ENCODE measurements at regions not wholly inside any gene's neighbourhood (a gene's known extent, or its start where the extent isn't known, plus 50 kb on each side); places are given as distances from the start of the nearest gene placed in this dataset.
A peak's percentile ranks its signal among the peaks of the same experiment; 100 is the strongest.

GRCh38 chr1:229124520-229125124 is 146.3 kb upstream of the RAB4A start:
- H3K9ac ChIP-seq (ENCODE audit: low read length), result no peak overlapping the region
- no peaks in the 10 kb centered on the region for H3K79me2 ChIP-seq (ENCODE audit: control insufficient read depth, insufficient read depth, low read length)
- no peaks in the 10 kb centered on the region for H3K27me3 ChIP-seq (ENCODE audit: insufficient read depth, low read length, poor library complexity)
- H2BK5ac ChIP-seq (ENCODE audit: low read length), result no peak overlapping the region
- no peak overlapping the region for H3K4me2 ChIP-seq (ENCODE audit: low read length)
- no peak overlapping the region for H3K4ac ChIP-seq (ENCODE audit: low read depth, low read length)
- no peak overlapping the region for H3K56ac ChIP-seq (ENCODE audit: low read length)
- no peak overlapping the region for H2BK120ac ChIP-seq (ENCODE audit: low read depth, low read length)
- H2BK15ac ChIP-seq (replicated peaks; ENCODE audit: low read depth), result no peak overlapping the region
- no peak overlapping the region for H3K18ac ChIP-seq (ENCODE audit: low read length)
- WGBS (ENCODE audit: extremely low coverage, insufficient coverage, low lambda C conversion rate), result no CpG with 5 or more reads among the region's 11 CpGs
- no peak for DNase-seq
- no peak overlapping the region for H2AK5ac ChIP-seq (ENCODE audit: low read length)
- H3K4me1 ChIP-seq (ENCODE audit: control insufficient read depth, low read depth, low read length), result no peaks in the 10 kb centered on the region
- H4K5ac ChIP-seq (ENCODE audit: low read length), result no peak overlapping the region
- no peak overlapping the region for H3K23ac ChIP-seq (ENCODE audit: low read length)
- no peak overlapping the region for H4K8ac ChIP-seq (ENCODE audit: low read depth, low read length)
- no peaks in the 10 kb centered on the region for H3K36me3 ChIP-seq (ENCODE audit: control insufficient read depth, insufficient read depth, low read length)
- H3K79me1 ChIP-seq (ENCODE audit: low read length), result no peaks in the 10 kb centered on the region
- no peak overlapping the region for H3K4me3 ChIP-seq (ENCODE audit: low read length)
- no peak overlapping the region for H3K27ac ChIP-seq (ENCODE audit: low read depth, low read length)

GRCh38 chr1:229127301-229127700 is 143.6 kb upstream of the RAB4A start:
- no peaks in the 10 kb centered on the region for H3K79me2 ChIP-seq (ENCODE audit: control insufficient read depth, insufficient read depth, low read length)
- no CpG with 5 or more reads among the region's 2 CpGs for WGBS (ENCODE audit: extremely low coverage, insufficient coverage, low lambda C conversion rate)
- no peak overlapping the region for H3K23ac ChIP-seq (ENCODE audit: low read length)
- no peak overlapping the region for H4K5ac ChIP-seq (ENCODE audit: low read length)
- H3K36me3 ChIP-seq (ENCODE audit: control insufficient read depth, insufficient read depth, low read length), result no peaks in the 10 kb centered on the region
- H3K27me3 ChIP-seq (ENCODE audit: insufficient read depth, low read length, poor library complexity), result no peaks in the 10 kb centered on the region
- no peak overlapping the region for H3K4me2 ChIP-seq (ENCODE audit: low read length)
- no peak overlapping the region for H3K9ac ChIP-seq (ENCODE audit: low read length)
- H3K4me1 ChIP-seq (ENCODE audit: control insufficient read depth, low read depth, low read length), result peaks cover 4% of the 10 kb centered on the region
- no peak overlapping the region for H3K56ac ChIP-seq (ENCODE audit: low read length)
- no peak overlapping the region for H3K4me3 ChIP-seq (ENCODE audit: low read length)
- no peak overlapping the region for H2BK15ac ChIP-seq (replicated peaks; ENCODE audit: low read depth)
- no peak overlapping the region for H2BK5ac ChIP-seq (ENCODE audit: low read length)
- no peak overlapping the region for H3K4ac ChIP-seq (ENCODE audit: low read depth, low read length)
- H2AK5ac ChIP-seq (ENCODE audit: low read length), result no peak overlapping the region
- no peak overlapping the region for H3K27ac ChIP-seq (ENCODE audit: low read depth, low read length)
- no peak for DNase-seq
- no peak overlapping the region for H3K18ac ChIP-seq (ENCODE audit: low read length)
- no peak overlapping the region for H2BK120ac ChIP-seq (ENCODE audit: low read depth, low read length)
- H3K79me1 ChIP-seq (ENCODE audit: low read length), result no peaks in the 10 kb centered on the region
- H4K8ac ChIP-seq (ENCODE audit: low read depth, low read length), result no peak overlapping the region

DNA sequence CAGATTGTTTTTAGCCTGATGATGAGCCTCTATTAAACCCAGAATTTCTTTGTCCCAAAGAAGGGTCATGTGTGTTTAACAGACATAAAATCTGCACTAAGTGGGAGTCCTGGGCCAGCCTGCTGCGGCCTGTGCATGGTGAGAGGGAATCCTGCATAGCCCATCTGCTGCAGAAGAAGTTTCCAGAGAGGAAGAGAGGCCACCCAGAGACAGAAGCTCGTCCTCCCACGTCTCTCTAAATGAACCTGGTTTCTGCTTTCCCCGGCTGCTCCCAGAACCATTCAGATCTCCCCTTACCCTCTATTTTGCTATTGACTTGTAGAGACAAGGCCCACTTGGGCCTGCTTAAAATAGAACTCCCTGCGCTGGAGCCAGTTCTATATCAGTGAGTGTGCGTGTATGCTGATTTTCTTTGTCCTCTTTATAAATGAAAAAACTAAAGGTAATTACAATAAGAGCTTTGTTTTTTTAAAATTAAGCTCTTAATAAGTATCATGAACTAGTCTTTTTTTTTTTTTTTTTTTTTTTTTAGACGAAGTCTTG is 142.8 kb upstream of the RAB4A start:
- Histone ChIP-seq H3K27me3 (ENCODE audit: insufficient read depth, low read length, poor library complexity) (no peaks in the 10 kb centered on the region), H3K27ac (ENCODE audit: low read depth, low read length) (no peak overlapping the region), H3K9ac (ENCODE audit: low read length) (no peak overlapping the region), H2AK5ac (ENCODE audit: low read length) (no peak overlapping the region), H4K5ac (ENCODE audit: low read length) (no peak overlapping the region), H3K4me2 (ENCODE audit: low read length) (no peak overlapping the region), H3K4ac (ENCODE audit: low read depth, low read length) (no peak overlapping the region), H3K18ac (ENCODE audit: low read length) (no peak overlapping the region), H3K36me3 (ENCODE audit: control insufficient read depth, insufficient read depth, low read length) (no peaks in the 10 kb centered on the region), H2BK120ac (ENCODE audit: low read depth, low read length) (no peak overlapping the region), H2BK5ac (ENCODE audit: low read length) (no peak overlapping the region), H3K23ac (ENCODE audit: low read length) (no peak overlapping the region), H3K4me1 (ENCODE audit: control insufficient read depth, low read depth, low read length) (peaks cover 4% of the 10 kb centered on the region), H3K79me1 (ENCODE audit: low read length) (no peaks in the 10 kb centered on the region), H2BK15ac (replicated peaks; ENCODE audit: low read depth) (no peak overlapping the region), H4K8ac (ENCODE audit: low read depth, low read length) (no peak overlapping the region), H3K56ac (ENCODE audit: low read length) (no peak overlapping the region), H3K4me3 (ENCODE audit: low read length) (no peak overlapping the region), H3K79me2 (ENCODE audit: control insufficient read depth, insufficient read depth, low read length) (no peaks in the 10 kb centered on the region)
- WGBS (ENCODE audit: extremely low coverage, insufficient coverage, low lambda C conversion rate), result no CpG with 5 or more reads among the region's 7 CpGs
- DNase-seq, result no peak

GRCh38 chr1:229129301-229130027 is 141.4 kb upstream of the RAB4A start:
- H3K9ac ChIP-seq (ENCODE audit: low read length), result no peak overlapping the region
- H2BK15ac ChIP-seq (replicated peaks; ENCODE audit: low read depth), result no peak overlapping the region
- H2AK5ac ChIP-seq (ENCODE audit: low read length), result no peak overlapping the region
- no peak overlapping the region for H2BK5ac ChIP-seq (ENCODE audit: low read length)
- H3K18ac ChIP-seq (ENCODE audit: low read length), result no peak overlapping the region
- peak; percentile 44 for DNase-seq
- H3K4ac ChIP-seq (ENCODE audit: low read depth, low read length), result no peak overlapping the region
- no peaks in the 10 kb centered on the region for H3K79me1 ChIP-seq (ENCODE audit: low read length)
- no peak overlapping the region for H3K27ac ChIP-seq (ENCODE audit: low read depth, low read length)
- H3K4me1 ChIP-seq (ENCODE audit: control insufficient read depth, low read depth, low read length), result peaks cover 4% of the 10 kb centered on the region
- H3K79me2 ChIP-seq (ENCODE audit: control insufficient read depth, insufficient read depth, low read length), result no peaks in the 10 kb centered on the region
- H3K56ac ChIP-seq (ENCODE audit: low read length), result no peak overlapping the region
- H3K27me3 ChIP-seq (ENCODE audit: insufficient read depth, low read length, poor library complexity), result no peaks in the 10 kb centered on the region
- no peak overlapping the region for H3K4me2 ChIP-seq (ENCODE audit: low read length)
- H3K23ac ChIP-seq (ENCODE audit: low read length), result no peak overlapping the region
- H4K5ac ChIP-seq (ENCODE audit: low read length), result no peak overlapping the region
- H3K36me3 ChIP-seq (ENCODE audit: control insufficient read depth, insufficient read depth, low read length), result no peaks in the 10 kb centered on the region
- no peak overlapping the region for H2BK120ac ChIP-seq (ENCODE audit: low read depth, low read length)
- no peak overlapping the region for H3K4me3 ChIP-seq (ENCODE audit: low read length)
- no peak overlapping the region for H4K8ac ChIP-seq (ENCODE audit: low read depth, low read length)
- no CpG with 5 or more reads among the region's 17 CpGs for WGBS (ENCODE audit: extremely low coverage, insufficient coverage, low lambda C conversion rate)

- DNase-seq, result no peak
- H3K4me3 ChIP-seq (ENCODE audit: low read length), result no peak overlapping the region
- peaks cover 4% of the 10 kb centered on the region for H3K4me1 ChIP-seq (ENCODE audit: control insufficient read depth, low read depth, low read length)
These were observed 140.8 kb upstream of the RAB4A start for GRCh38 chr1:229130028-229130668.

More at GRCh38 chr1:229130028-229130668, 140.8 kb upstream of the RAB4A start:
- H3K36me3 ChIP-seq (ENCODE audit: control insufficient read depth, insufficient read depth, low read length), result no peaks in the 10 kb centered on the region
- no peak overlapping the region for H3K9ac ChIP-seq (ENCODE audit: low read length)
- H2BK5ac ChIP-seq (ENCODE audit: low read length), result no peak overlapping the region
- no peak overlapping the region for H4K5ac ChIP-seq (ENCODE audit: low read length)
- H3K27me3 ChIP-seq (ENCODE audit: insufficient read depth, low read length, poor library complexity), result no peaks in the 10 kb centered on the region
- WGBS (ENCODE audit: extremely low coverage, insufficient coverage, low lambda C conversion rate), result no CpG with 5 or more reads among the region's 9 CpGs
- H2AK5ac ChIP-seq (ENCODE audit: low read length), result peak overlapping the region; percentile 58
- no peaks in the 10 kb centered on the region for H3K79me1 ChIP-seq (ENCODE audit: low read length)
- no peak overlapping the region for H2BK120ac ChIP-seq (ENCODE audit: low read depth, low read length)
- H3K56ac ChIP-seq (ENCODE audit: low read length), result no peak overlapping the region
- H3K4ac ChIP-seq (ENCODE audit: low read depth, low read length), result no peak overlapping the region
- no peaks in the 10 kb centered on the region for H3K79me2 ChIP-seq (ENCODE audit: control insufficient read depth, insufficient read depth, low read length)
- H3K18ac ChIP-seq (ENCODE audit: low read length), result no peak overlapping the region
- H3K4me2 ChIP-seq (ENCODE audit: low read length), result no peak overlapping the region
- H3K27ac ChIP-seq (ENCODE audit: low read depth, low read length), result no peak overlapping the region
- H2BK15ac ChIP-seq (replicated peaks; ENCODE audit: low read depth), result no peak overlapping the region
- no peak overlapping the region for H4K8ac ChIP-seq (ENCODE audit: low read depth, low read length)
- no peak overlapping the region for H3K23ac ChIP-seq (ENCODE audit: low read length)

All from mesendoderm (in vitro differentiated cells).